GM18508 (cell line): ENCODE measurements at regions not wholly inside any gene's neighbourhood (a gene's known extent, or its start where the extent isn't known, plus 50 kb on each side); places are given as distances from the start of the nearest gene placed in this dataset.

ENCODE experiments used
- ATAC-seq: cut with Tn5 transposase; IDR thresholded peaks from one replicate; pipeline ENCODE4 v1.9.1; 2021; ENCODE audit warnings: moderate number of reproducible peaks; ENCODE audit not compliant: insufficient read depth, unreplicated experiment

- ATAC-seq: no peak
Measured at GRCh38 chr5:73395256-73395655, 53.3 kb downstream of the FOXD1 start.

- ATAC-seq: no peak
Measured at GRCh38 chr5:73394610-73395009, 54.0 kb downstream of the FOXD1 start.

- no peak for ATAC-seq
Measured at GRCh38 chr5:73393611-73394489, 54.7 kb downstream of the FOXD1 start.

- ATAC-seq: no peak
Measured at GRCh38 chr5:73392775-73393174, 55.8 kb downstream of the FOXD1 start.

- ATAC-seq: no peak
Measured at GRCh38 chr5:73391441-73391881, 57.1 kb downstream of the FOXD1 start.

GRCh38 chr5:73390972-73391371, 57.6 kb downstream of the FOXD1 start:
- ATAC-seq: no peak

- no peak for ATAC-seq
Measured at GRCh38 chr5:73388740-73389139, 59.8 kb downstream of the FOXD1 start.

GRCh38 chr5:73388306-73388684, 60.3 kb downstream of the FOXD1 start:
- ATAC-seq: no peak

GRCh38 chr5:73387601-73388305, 60.8 kb downstream of the FOXD1 start:
- peak; percentile 86 for ATAC-seq

- ATAC-seq: peak; percentile 7
Measured at GRCh38 chr5:73387149-73387591, 61.4 kb downstream of the FOXD1 start.

GRCh38 chr5:73384861-73385260, 63.7 kb downstream of the FOXD1 start:
- ATAC-seq: no peak

GRCh38 chr5:73382401-73382740, 66.2 kb downstream of the FOXD1 start:
- no peak for ATAC-seq

- no peak for ATAC-seq
Measured at GRCh38 chr5:73381590-73382400, 66.8 kb downstream of the FOXD1 start.

- no peak for ATAC-seq
Measured at GRCh38 chr5:73380710-73381589, 67.6 kb downstream of the FOXD1 start.

GRCh38 chr5:73380041-73380440, 68.5 kb downstream of the FOXD1 start:
- ATAC-seq: no peak

GRCh38 chr5:73379435-73379834, 69.1 kb downstream of the FOXD1 start:
- no peak for ATAC-seq

- no peak for ATAC-seq
Measured at GRCh38 chr5:73378765-73379164, 69.8 kb downstream of the FOXD1 start.

GRCh38 chr5:73378070-73378469, 70.5 kb downstream of the FOXD1 start:
- ATAC-seq: no peak

GRCh38 chr5:73376618-73377170, 71.9 kb downstream of the FOXD1 start:
- no peak for ATAC-seq

- no peak for ATAC-seq
Measured at GRCh38 chr5:73375949-73376348, 72.6 kb downstream of the FOXD1 start.
